HEK293 (cell line): ENCODE measurements at regions not wholly inside any gene's neighbourhood (a gene's known extent, or its start where the extent isn't known, plus 50 kb on each side); places are given as distances from the start of the nearest gene placed in this dataset.

ENCODE experiments used
- CTCF ChIA-PET: fragments of 350-600 bp; formaldehyde crosslinking; extraction: SDS; loops from one replicate; lab custom pipeline; 2021; ENCODE audit warnings: antibody characterized with exemption; lab: Yijun Ruan, JAX
- POLR2A ChIA-PET: fragments of 300-600 bp; formaldehyde crosslinking; extraction: SDS; loops from one replicate; lab custom pipeline; 2020; ENCODE audit warnings: antibody characterized with exemption, inconsistent platforms; lab: Yijun Ruan, JAX
- H3K27ac ChIP-seq: fragments of 200-500 bp; sonication (Bioruptor generic); 2 replicates; pipeline ENCODE4 v1.5.1; 2014; ENCODE audit warnings: low read depth, low read length, control low read depth, inconsistent platforms; ENCODE audit errors: extremely low read depth
- H3K36me3 ChIP-seq, 2 experiments: fragments of 200-500 bp in 1 of 2; sonication (Bioruptor generic) in 1 of 2; 1 replicate in 1 of 2; 2 replicates in 1 of 2; pipeline ENCODE4 v1.5.1; 2014 to 2017; ENCODE audit warnings: inconsistent platforms in 2 of 2, low read length in 2 of 2; ENCODE audit not compliant: control insufficient read depth in 2 of 2, insufficient read depth in 1 of 2
- H3K4me1 ChIP-seq: fragments of 200-500 bp; sonication (Bioruptor generic); 2 replicates; pipeline ENCODE4 v1.5.1; 2014; ENCODE audit warnings: mild to moderate bottlenecking, low read length, inconsistent platforms; ENCODE audit not compliant: control insufficient read depth, insufficient read depth
- H3K4me3 ChIP-seq: 2 replicates; pipeline ENCODE4 v1.5.1; 2011; ENCODE audit warnings: low read depth, mild to moderate bottlenecking, control low read depth, low read length, moderate library complexity
- H3K9me3 ChIP-seq: fragments of 200-500 bp; sonication (Bioruptor generic); 2 replicates; pipeline ENCODE4 v1.5.1; 2014; ENCODE audit warnings: low read depth, low read length, inconsistent platforms; ENCODE audit not compliant: control insufficient read depth, insufficient read depth
- IKZF3 ChIP-seq: fragments of 450-650 bp; IDR thresholded peaks from 2 replicates; pipeline ENCODE4 v1.5.0; 2018; ENCODE audit warnings: missing biosample characterization, mild to moderate bottlenecking, missing genetic modification characterization, moderate library complexity
- OVOL3 ChIP-seq: fragments of 450-650 bp; formaldehyde crosslinking; IDR thresholded peaks from 2 replicates; pipeline ENCODE4 v1.5.1; 2016; ENCODE audit warnings: missing biosample characterization, missing genetic modification characterization
- PATZ1 ChIP-seq: fragments of 450-650 bp; formaldehyde crosslinking; IDR thresholded peaks from 2 replicates; pipeline ENCODE4 v1.5.1; 2016; ENCODE audit warnings: missing biosample characterization, missing genetic modification characterization
- SETDB1 ChIP-seq: IDR thresholded peaks from one replicate; pipeline ENCODE4 v1.6.1; 2017; ENCODE audit warnings: mild to moderate bottlenecking, low read length, moderate library complexity, mixed read lengths; ENCODE audit not compliant: insufficient read length
- SP7 ChIP-seq: fragments of 450-650 bp; formaldehyde crosslinking; IDR thresholded peaks from 2 replicates; pipeline ENCODE4 v1.5.1; 2016; ENCODE audit warnings: missing biosample characterization, missing genetic modification characterization
- TCF7L2 ChIP-seq: IDR thresholded peaks from 2 replicates; pipeline ENCODE4 v1.6.1; 2011; ENCODE audit warnings: low read depth, mild to moderate bottlenecking, inconsistent platforms, low read length, moderate library complexity, borderline replicate concordance
- ZFP41 ChIP-seq: fragments of 450-650 bp; formaldehyde crosslinking; IDR thresholded peaks from 2 replicates; pipeline ENCODE4 v1.5.1; 2016; ENCODE audit warnings: missing biosample characterization, missing genetic modification characterization, borderline replicate concordance
- ZNF148 ChIP-seq: fragments of 450-650 bp; formaldehyde crosslinking; IDR thresholded peaks from 2 replicates; pipeline ENCODE4 v1.5.0; 2017; ENCODE audit warnings: missing biosample characterization, missing genetic modification characterization, borderline replicate concordance
- ZNF18 ChIP-seq: fragments of 450-650 bp; formaldehyde crosslinking; IDR thresholded peaks from 2 replicates; pipeline ENCODE4 v1.5.1; 2016; ENCODE audit warnings: missing biosample characterization, missing genetic modification characterization
- ZNF221 ChIP-seq: fragments of 450-650 bp; formaldehyde crosslinking; IDR thresholded peaks from 2 replicates; pipeline ENCODE4 v1.5.1; 2017; ENCODE audit warnings: missing biosample characterization, missing genetic modification characterization, borderline replicate concordance
- ZNF223 ChIP-seq: fragments of 450-650 bp; formaldehyde crosslinking; IDR thresholded peaks from 2 replicates; pipeline ENCODE4 v1.5.1; 2016; ENCODE audit warnings: missing biosample characterization, missing genetic modification characterization
- ZNF302 ChIP-seq: fragments of 450-650 bp; formaldehyde crosslinking; IDR thresholded peaks from 2 replicates; pipeline ENCODE4 v1.5.1; 2016; ENCODE audit warnings: missing biosample characterization, missing genetic modification characterization, low read depth
- ZNF354C ChIP-seq: fragments of 450-650 bp; formaldehyde crosslinking; IDR thresholded peaks from 2 replicates; pipeline ENCODE4 v1.5.1; 2016; ENCODE audit warnings: missing biosample characterization, missing genetic modification characterization, low read depth, borderline replicate concordance
- ZNF48 ChIP-seq: fragments of 450-650 bp; formaldehyde crosslinking; IDR thresholded peaks from 2 replicates; pipeline ENCODE4 v1.5.1; 2016; ENCODE audit warnings: missing biosample characterization, missing genetic modification characterization
- ZNF571 ChIP-seq: fragments of 450-650 bp; formaldehyde crosslinking; IDR thresholded peaks from 2 replicates; pipeline ENCODE4 v1.5.0; 2017; ENCODE audit warnings: missing biosample characterization, missing genetic modification characterization
- ZNF621 ChIP-seq: fragments of 450-650 bp; formaldehyde crosslinking; IDR thresholded peaks from 2 replicates; pipeline ENCODE4 v1.5.1; 2017; ENCODE audit warnings: missing biosample characterization, missing genetic modification characterization
- ZNF658 ChIP-seq: fragments of 450-650 bp; formaldehyde crosslinking; IDR thresholded peaks from 2 replicates; pipeline ENCODE4; 2016; ENCODE audit warnings: missing biosample characterization, missing genetic modification characterization
- ZNF843 ChIP-seq: fragments of 450-650 bp; formaldehyde crosslinking; IDR thresholded peaks from 2 replicates; pipeline ENCODE4 v1.5.1; 2016; ENCODE audit warnings: missing biosample characterization, missing genetic modification characterization
- TF ChIP-seq, protein P1 (sequence below): fragments of 450-650 bp; formaldehyde crosslinking; IDR thresholded peaks from 2 replicates; pipeline ENCODE4 v1.5.1; 2016; ENCODE audit warnings: missing biosample characterization, missing genetic modification characterization
- TF ChIP-seq, protein P2 (sequence below): fragments of 450-650 bp; formaldehyde crosslinking; IDR thresholded peaks from 2 replicates; pipeline ENCODE4 v1.5.1; 2016; ENCODE audit warnings: missing biosample characterization, missing genetic modification characterization, borderline replicate concordance

DNA sequence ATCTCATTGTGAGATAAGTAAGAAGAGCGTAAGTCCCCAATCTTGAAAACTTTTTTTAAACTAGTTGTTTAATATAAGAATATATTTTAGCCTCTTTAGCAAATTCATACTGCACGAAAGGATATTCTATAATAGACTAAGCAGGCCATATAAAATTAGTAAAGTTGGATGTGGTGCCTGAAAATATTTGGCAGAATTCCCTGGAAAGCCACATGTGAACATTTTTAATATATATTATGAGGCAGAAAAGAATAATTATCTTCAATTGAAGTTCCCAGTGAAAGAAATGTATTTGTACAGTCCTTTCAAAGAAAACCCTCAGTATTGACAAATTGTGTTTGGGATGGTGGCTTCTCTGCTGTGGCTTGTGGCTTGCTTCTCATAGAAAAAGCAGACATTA, 237.5 kb upstream of the JAG1 start:
- Histone ChIP-seq H3K27ac (no peak overlapping the region), H3K36me3 (no peaks in the 10 kb centered on the region), H3K4me1 (no peaks in the 10 kb centered on the region; the same call in 1 of the 2 replicates), H3K9me3 (no peaks in the 10 kb centered on the region), H3K4me3 (no peak overlapping the region)
- TF ChIP-seq ZNF221 (no peak), ZNF843 (no peak), PATZ1 (tag by site-specific recombination) (no peak), OVOL3 (tag by site-specific recombination) (no peak), ZNF148 (tag by site-specific recombination) (no peak), SP7 (tag by site-specific recombination) (no peak), ZNF48 (tag by site-specific recombination) (no peak), SETDB1 (no peak), ZNF223 (no peak), IKZF3 (tag by site-specific recombination) (no peak), ZFP41 (tag by site-specific recombination) (no peak), ZNF354C (tag by site-specific recombination) (no peak), TCF7L2 (no peak), ZNF571 (tag by site-specific recombination) (no peak), ZNF18 (tag by site-specific recombination) (no peak), ZNF621 (tag by site-specific recombination) (no peak), ZNF658 (tag by site-specific recombination) (no peak), ZNF302 (tag by site-specific recombination) (no peak)
- TF ChIP-seq, protein P1, sequence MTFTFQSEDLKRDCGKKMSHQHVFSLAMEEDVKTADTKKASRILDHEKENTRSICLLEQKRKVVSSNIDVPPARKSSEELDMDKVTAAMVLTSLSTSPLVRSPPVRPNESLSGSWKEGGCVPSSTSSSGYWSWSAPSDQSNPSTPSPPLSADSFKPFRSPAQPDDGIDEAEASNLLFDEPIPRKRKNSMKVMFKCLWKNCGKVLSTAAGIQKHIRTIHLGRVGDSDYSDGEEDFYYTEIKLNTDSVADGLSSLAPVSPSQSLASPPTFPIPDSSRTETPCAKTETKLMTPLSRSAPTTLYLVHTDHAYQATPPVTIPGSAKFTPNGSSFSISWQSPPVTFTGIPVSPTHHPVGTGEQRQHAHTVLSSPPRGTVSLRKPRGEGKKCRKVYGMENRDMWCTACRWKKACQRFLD (tag by site-specific recombination) = no peak
- TF ChIP-seq, protein P2, sequence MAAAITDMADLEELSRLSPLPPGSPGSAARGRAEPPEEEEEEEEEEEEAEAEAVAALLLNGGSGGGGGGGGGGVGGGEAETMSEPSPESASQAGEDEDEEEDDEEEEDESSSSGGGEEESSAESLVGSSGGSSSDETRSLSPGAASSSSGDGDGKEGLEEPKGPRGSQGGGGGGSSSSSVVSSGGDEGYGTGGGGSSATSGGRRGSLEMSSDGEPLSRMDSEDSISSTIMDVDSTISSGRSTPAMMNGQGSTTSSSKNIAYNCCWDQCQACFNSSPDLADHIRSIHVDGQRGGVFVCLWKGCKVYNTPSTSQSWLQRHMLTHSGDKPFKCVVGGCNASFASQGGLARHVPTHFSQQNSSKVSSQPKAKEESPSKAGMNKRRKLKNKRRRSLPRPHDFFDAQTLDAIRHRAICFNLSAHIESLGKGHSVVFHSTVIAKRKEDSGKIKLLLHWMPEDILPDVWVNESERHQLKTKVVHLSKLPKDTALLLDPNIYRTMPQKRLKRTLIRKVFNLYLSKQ = no peak
- CTCF ChIA-PET = no interaction called here
- POLR2A ChIA-PET = no interaction called here
